Activated T-cell treated with anti-CD3 and anti-CD28 coated beads, Interleukin-2, amount 50 U/mL, for 1 hour (primary cell): ENCODE measurements at regions not wholly inside any gene's neighbourhood (a gene's known extent, or its start where the extent isn't known, plus 50 kb on each side); places are given as distances from the start of the nearest gene placed in this dataset.
"Not testable (repeated sequence)": the region's sequence is repeated elsewhere in the genome, so short reads cannot be mapped to it uniquely, and the experiment has no call there.

ENCODE experiments used
- DNase-seq: peaks from one replicate; pipeline ENCODE4 v3.0.0-alpha.2; 2020

DNA sequence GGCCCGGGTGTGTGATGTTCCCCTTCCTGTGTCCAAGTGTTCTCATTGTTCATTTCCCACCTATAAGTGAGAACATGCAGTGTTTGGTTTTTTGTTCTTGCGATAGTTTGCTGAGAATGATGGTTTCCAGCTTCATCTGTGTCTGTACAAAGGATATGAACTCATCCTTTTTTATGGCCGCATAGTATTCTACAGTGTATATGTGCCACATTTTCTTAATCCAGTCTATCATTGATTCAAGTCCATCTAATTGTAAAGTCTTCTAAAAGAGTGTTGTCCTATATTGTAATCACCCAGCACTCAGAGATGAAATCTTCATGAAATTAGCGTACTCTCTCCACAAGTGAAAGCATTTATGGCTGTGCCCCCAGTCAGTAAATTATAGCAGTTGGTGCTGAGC lies 1096.6 kb downstream of the UQCRFS1 start:
- not testable (repeated sequence) for DNase-seq

- no peak for DNase-seq
Observed at GRCh38 chr19:28103921-28104320, 1109.0 kb downstream of the UQCRFS1 start.

DNA sequence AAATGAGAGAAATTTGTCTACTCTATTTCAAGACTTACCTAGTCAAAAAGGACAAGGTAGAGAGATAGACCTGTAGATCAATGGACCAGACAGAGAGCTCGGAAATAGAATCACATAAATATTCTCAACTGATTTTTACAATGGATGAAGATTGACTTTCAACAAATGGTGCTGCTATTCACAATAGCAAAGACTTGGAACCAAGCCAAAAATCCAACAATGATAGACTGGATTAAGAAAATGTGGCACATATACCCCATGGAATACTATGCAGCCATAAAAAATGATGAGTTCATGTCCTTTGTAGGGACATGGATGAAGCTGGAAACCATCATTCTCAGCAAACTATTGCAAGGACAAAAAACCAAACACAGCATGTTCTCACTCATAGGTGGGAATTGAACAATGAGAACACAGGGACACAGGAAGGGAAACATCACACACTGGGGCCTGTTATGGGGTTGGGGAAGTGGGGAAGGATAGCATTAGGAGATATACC lies 1128.2 kb downstream of the UQCRFS1 start:
- DNase-seq: not testable (repeated sequence)

GRCh38 chr19:28076628-28077027 lies 1136.3 kb downstream of the UQCRFS1 start:
- DNase-seq: no peak

DNA sequence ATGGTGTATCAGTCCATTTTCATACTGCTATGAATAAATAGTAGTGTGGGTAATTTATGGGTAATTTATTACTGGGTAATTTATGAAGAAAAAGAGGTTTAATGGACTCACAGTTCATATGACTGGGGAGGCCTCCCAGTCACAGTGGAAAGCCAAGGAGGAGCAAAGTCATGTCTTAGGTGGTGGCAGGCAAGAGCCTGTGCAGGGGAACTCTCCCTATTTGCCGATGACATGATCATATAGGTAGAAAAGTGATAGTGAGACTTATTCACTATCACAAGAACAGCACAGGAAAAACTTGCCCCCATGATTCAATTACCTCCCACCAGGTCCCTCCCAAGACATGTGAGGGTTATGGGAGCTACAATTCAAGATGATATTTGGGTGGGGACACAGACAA lies 1137.7 kb downstream of the UQCRFS1 start:
- no peak for DNase-seq

GRCh38 chr19:28074773-28075172 lies 1138.2 kb downstream of the UQCRFS1 start:
- no peak for DNase-seq

GRCh38 chr19:28067882-28068281 lies 1145.1 kb downstream of the UQCRFS1 start:
- DNase-seq: no peak

GRCh38 chr19:28066988-28067387 lies 1146.0 kb downstream of the UQCRFS1 start:
- no peak for DNase-seq

- DNase-seq: no peak
Observed at GRCh38 chr19:28066161-28066560, 1146.8 kb downstream of the UQCRFS1 start.

DNA sequence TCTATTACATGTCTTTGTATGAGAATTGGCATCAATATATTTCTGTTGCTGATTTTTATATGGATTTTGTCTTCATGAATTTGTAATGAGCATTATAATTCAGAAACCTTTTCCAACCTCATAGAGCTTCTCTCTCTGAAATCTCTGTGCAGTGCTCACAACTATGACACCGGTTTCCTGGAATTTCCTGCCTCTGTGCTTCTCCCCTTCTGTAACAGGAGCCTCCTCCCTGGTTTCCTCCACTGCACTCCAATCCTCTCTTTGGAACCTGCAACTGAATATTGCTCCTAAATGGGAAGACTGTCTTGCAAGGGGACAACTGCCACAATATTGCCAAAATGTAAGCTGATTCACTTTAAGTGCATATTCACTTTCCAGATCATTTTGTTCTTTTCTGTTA lies 1147.9 kb downstream of the UQCRFS1 start:
- no peak for DNase-seq

DNA sequence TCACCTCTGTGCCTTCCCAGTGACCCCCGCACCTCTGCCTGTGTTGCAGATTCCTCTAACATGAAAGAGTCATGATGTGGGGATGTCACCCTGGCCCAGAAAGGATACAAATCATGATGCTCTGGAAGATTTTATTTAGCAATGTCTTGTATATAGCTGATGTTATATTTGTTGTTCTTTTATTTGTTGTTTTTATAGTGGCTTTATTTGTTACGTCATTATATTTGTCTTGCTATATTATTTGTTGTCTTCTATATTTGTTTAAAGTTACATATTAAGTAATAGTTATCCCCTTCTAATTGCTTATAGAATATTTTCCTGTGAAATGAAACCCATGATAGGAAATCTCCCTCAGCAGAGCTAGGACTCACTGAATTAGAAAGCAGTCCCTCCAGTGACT lies 1149.2 kb downstream of the UQCRFS1 start:
- no peak for DNase-seq

- DNase-seq: no peak
Observed at GRCh38 chr19:28061111-28061510, 1151.8 kb downstream of the UQCRFS1 start.

- not testable (repeated sequence) for DNase-seq
Observed at GRCh38 chr19:28057026-28057425, 1155.9 kb downstream of the UQCRFS1 start.

DNA sequence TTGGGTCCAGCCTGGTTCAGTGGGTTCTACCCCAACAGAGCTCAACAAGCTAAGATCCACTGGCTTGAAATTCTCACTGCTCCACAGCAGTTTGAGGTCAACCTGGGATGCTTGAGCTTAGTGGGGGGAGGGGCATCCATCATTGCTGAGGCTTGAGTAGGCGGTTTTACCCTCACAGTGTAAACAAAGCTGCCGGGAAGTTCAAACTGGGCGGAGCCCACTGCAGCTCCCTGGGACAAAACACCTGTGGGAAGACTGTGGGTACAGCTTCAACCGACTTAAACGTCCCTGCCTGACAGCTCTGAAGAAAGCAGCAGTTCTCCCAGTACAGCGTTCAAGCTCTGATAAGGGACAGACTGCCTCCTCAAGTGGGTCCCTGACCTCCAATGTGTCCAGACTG lies 1161.9 kb downstream of the UQCRFS1 start:
- DNase-seq: no peak

GRCh38 chr19:28049875-28050274 lies 1163.1 kb downstream of the UQCRFS1 start:
- no peak for DNase-seq

DNA sequence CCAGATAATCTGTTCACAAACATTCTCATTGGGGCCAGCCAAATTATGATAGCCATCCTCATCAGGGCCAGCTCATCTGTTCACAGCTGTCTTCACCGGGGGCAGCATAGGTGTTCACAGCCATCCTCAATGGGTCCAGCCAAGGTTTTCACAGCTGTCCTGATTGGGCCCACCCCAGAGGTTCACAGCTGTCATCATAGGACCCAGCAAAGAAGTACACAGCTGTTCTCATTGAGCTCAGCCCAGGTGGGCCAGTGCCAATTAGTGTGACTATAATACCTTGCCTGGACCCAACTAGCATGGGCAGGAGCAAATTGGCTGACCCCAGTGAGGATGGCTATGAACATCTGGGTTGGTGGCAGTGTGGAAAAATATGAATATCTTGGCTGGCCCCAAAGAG lies 1166.0 kb downstream of the UQCRFS1 start:
- DNase-seq: no peak

DNA sequence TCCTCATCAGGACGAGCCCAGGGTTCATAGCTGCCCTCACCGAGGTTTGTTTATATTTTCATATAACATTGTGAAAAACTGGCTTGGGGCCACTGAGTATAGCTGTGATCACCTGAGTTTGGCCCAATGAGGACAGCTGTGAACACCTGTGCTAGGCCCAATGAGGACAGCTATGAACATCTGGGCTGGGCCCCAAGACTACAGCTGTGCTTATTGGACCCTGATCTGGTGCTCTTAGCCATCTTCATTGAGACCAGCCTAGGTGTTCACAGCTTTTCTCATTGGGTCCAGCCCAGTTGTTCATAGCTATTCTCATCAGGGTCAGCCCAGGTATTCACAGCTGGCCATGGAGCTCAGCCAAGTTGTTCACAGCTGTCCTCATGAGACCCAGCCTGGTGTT lies 1167.3 kb downstream of the UQCRFS1 start:
- no peak for DNase-seq

- DNase-seq: no peak
Observed at GRCh38 chr19:28044477-28044876, 1168.5 kb downstream of the UQCRFS1 start.

DNA sequence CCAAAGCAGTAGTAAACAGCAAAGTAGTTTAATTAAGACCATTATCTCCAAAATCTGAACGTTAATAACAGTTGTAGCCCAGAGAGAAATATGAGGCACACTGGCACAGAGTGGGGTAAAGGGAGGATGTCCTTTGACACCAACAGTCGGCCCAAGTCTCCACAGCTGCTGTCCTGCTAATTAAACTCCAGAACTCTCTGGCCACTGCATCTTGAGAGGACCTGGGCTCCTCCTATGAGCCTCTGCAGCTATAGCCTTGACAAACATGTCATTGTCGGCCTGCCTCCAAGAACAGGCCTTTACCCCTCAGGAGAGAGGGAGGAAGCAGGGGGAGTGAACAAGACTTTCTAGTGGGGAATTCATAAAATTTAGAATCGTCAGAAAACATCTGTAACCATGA lies 1170.4 kb downstream of the UQCRFS1 start:
- no peak for DNase-seq

- DNase-seq: no peak
Observed at GRCh38 chr19:28039677-28040381, 1173.1 kb downstream of the UQCRFS1 start.

- no peak for DNase-seq
Observed at GRCh38 chr19:28037186-28037585, 1175.8 kb downstream of the UQCRFS1 start.

- DNase-seq: no peak
Observed at GRCh38 chr19:28036486-28036885, 1176.5 kb downstream of the UQCRFS1 start.

- DNase-seq: no peak
Observed at GRCh38 chr19:28034936-28035335, 1178.0 kb downstream of the UQCRFS1 start.

- DNase-seq: no peak
Observed at GRCh38 chr19:28028881-28029444, 1184.0 kb downstream of the UQCRFS1 start.

- DNase-seq: no peak
Observed at GRCh38 chr19:28027116-28027515, 1185.8 kb downstream of the UQCRFS1 start.
